GM19351 (cell line): ENCODE measurements at regions not wholly inside any gene's neighbourhood (a gene's known extent, or its start where the extent isn't known, plus 50 kb on each side); places are given as distances from the start of the nearest gene placed in this dataset.
"Not testable (repeated sequence)": the region's sequence is repeated elsewhere in the genome, so short reads cannot be mapped to it uniquely, and the experiment has no call there.

ENCODE experiments used
- ATAC-seq: cut with Tn5 transposase; IDR thresholded peaks from one replicate; pipeline ENCODE4 v1.9.1; 2021; ENCODE audit warnings: mild to moderate bottlenecking, moderate library complexity; ENCODE audit not compliant: unreplicated experiment

DNA sequence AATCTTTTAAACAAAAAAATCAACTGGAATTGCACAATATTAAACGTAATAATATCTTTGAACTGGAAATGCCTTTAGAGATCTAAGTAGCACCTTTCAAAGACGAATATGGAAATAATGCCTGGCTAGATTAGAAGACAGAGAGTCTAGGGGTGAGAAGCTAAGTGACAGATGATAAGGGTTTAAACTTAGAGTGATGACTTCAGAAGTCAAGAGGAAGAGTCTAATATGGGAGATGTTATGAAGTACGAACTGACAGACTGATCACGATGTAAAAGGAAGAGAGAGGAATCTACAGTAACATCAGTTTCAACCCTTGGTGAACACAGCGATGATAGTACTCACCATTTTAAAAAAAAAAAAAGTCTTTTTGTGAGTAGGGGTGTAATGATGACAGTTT lies 57.9 kb downstream of the HINT1 start:
- ATAC-seq = no peak

DNA sequence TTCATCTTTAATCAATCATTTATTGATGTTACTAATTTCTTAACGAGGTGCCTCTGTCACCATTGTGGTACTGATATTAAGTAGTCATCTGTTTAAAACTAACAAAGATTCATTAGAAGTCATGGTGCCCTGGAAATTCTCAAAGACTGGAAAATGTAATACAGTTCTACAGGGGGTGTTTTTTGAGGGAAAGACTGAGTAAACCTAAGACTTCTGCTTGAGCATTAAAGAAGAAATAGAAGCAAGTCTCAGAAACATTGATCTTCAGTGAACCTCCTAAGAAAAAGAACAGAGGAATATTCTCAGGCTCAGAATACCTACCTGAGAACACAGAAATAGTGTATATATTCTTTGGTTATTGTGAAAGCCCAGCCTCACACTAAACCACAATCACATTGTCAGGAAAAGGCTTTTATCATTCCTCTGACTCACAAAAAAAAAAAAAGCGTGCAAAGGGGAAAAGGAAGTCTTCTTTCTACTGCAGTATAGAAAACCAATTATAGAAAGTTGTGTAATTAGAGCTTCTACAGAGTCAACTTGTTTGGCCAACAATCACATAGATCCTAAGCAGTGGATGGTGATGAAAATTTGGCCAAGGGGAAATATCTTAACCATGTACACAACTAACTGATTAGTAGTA lies 60.8 kb downstream of the HINT1 start:
- ATAC-seq = no peak

DNA sequence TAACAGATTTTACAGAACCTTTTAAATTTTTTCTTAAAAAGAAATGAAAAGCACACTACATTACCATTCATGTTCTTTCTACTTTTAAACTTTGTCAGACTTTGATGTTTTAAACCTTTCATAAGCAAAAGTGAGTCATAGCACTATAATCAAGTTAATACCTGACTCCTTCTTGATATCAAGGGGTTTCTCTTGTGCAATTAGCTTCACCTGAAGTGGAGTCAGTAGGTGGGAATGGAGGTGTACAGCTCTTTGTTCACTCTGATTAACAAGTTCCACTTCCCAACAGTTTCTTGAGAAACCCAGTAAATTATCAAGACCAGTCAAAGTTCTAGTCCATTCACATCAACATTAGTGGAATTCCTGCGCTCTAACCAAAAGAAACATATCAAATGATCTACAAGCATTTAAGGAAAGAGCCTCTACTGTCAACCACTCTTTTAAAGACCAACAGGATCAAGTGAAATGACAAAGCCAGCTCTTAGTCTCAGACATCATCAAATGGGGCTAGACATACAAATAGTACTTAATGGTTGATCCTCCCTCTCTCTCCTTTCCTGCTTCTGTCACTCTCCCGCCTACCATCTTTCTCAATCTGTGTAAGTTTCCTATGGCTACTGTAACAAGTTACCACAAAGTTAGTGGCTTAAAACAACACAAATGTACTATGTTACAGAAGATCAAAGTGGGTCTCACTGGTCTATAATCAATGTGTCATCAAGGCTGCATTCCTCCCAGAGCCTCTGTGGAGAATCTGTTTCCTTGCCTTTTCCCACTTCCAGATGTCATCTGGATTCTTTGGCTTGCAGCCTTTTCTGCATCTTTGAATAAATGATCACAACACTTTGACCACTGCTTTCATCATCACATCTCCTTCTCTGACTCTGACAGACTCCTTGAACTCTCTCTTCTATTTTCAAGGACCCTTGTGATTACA lies 68.0 kb downstream of the HINT1 start:
- no peak for ATAC-seq

DNA sequence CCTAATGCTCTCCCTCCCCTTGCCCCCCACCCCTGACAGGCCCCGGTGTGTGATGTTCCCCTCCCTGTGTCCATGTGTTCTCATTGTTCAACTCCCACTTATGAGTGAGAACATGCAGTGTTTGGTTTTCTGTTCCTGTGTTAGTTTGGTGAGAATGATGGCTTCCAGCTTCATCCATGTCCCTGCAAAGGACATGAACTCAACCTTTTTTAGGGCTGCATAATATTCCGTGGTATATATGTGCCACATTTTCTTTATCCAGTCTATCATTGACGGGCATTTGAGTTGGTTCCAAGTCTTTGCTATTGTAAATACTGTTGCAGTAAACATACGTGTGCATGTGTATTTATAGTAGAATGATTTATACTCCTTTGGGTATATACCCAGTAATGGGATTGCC lies 69.5 kb downstream of the HINT1 start:
- ATAC-seq = not testable (repeated sequence)

DNA sequence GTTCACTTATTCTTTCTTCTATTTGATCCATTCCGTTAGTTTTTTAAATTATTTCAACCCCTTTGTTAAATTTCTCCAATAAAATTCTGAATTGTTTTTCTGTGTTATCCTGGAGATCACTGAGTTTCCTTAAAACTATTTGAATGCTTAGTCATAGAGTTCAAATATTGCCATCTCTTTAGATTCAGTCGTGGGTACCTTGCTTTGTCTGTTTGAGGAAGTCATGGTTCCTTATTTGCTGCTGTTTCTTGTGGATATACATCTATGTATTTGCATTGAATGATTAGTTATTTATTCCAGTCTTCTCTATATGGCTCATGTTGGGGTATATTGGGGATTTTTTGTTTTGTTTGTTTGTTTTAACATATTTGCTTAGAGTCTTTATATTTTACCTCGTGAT lies 80.6 kb downstream of the HINT1 start:
- no peak for ATAC-seq

DNA sequence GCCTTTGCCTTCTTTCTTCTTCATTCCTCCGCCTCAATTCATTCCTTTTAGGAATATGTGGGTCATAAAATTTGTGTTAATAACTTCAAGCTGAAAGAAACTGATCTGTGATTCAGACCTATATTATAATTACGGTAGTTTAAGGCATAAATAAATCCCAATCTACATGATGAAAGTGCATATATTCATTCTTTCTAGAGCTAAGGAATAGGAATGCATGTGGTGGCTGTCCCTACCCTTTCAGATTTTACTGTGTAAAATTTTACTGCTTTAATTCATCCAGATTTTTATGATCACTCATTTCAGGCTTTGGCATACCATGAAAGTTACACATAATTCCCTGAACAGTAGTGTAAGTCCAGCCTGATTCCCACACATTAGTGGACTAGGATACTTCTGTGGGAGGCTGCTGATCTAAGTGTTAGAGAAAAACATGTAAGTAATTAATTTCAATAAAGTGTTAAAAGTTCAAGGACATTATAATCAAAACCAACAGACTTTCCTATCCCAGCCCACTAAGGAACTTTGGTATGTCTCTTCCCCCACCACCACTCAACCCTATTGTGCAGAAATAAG lies 83.1 kb downstream of the HINT1 start:
- no peak for ATAC-seq

DNA sequence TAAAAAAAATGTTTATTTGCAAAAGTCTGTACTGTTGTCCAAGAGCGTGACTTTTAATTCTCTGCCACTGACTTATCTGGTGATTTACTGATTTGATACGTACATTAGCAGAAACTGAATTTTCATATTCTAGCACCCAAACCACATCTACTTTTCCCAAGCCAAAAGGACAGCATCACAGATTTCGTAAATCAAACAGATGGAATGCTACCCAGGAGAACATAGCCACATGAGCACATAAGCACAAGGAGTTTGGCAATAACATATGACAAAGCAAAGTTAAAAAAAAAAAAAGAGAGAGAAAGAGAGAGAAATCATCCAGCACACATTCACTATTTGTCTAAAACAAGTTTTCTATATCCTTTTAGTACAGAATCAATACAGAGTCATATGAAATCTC lies 83.7 kb downstream of the HINT1 start:
- ATAC-seq = no peak

DNA sequence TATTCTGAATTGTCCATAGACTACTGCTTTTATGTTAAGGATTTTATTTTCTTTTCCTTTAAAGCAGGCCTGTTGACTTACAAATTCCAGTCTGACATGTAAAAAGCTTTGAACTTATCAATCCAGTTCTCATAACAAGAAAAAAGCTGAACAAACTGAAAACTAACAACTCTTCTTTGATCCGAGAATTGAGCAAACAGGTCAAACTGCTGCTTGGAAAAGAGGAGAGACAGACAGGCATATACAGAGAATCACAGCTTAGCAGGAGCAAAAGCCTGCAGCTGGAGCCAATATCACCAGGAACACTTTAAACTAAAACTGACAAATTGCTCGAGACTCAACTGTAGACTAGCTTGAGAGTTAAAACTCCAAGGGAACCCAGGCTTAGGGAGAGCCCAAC lies 85.8 kb downstream of the HINT1 start:
- no peak for ATAC-seq

DNA sequence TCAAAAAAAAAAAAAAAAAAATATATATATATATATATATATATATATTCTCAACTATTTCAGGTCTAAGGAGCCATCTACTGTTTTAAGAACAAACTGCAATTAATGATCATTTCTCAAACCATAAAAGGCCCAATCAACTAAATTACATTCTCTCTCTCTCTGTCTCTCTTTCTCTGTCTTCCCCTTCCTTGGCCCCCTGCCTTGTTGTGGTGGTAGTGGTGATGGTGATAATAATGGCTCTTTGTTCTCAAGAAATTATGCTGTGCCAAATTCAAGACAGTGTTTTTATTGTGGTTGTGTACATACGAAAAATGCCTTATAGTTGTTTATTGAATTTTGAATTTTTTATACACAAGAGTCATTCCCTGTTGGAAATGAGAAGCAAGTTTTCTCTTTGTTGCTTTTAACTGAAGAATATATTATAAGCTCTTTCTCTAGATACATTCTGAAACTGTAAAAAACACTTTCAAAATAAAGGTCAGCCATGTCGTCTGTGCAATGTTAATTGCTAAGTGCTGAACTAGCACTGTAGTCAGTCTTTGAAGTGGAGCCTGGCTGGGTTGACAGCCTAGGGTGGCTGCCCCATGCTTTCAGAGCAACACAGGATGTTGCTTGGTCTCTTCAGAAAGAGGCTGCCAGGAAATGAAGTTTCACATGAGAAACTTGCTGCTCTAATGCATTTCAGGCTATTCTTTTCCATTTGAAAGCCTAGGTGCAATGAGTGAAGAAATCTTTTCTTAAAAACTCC lies 96.0 kb downstream of the HINT1 start:
- ATAC-seq = peak; percentile 93

DNA sequence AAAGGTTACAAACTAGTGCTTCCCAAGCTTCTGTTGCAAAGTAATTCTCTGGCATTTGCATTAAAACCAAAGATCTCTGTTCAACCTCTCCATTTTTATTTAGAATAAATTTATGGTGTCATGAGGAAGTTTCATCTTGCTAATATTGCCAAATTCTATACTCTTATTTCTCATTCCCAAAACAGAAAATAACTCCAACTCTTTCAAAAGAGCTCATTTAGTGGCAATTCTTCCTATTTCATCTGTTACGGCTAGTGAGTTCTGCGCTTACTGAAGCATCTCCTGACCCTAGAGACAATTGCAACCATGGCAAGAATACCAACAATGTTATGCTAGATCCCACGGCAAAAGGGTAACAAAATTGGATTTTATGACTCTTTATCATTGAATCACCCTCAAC lies 97.0 kb downstream of the HINT1 start:
- no peak for ATAC-seq

DNA sequence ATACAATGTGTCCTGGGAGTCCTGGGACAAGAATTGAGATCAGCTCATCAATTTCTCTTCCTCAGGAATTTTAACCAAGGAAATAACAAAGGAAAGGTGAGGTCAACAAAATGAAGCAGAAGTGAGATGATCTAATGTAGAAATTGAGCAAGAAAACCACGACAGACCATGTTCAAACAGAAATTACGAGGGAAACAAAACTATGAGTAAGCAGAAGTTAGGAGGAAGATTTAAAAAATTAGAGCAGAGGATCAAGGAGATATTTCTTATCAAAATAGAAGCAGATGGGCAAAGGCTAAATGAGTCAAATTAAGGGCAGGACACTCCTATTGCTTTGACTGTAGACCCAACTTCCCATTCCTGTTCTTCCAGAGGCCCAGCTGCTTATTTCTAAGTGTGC lies 97.4 kb downstream of the HINT1 start:
- no peak for ATAC-seq

DNA sequence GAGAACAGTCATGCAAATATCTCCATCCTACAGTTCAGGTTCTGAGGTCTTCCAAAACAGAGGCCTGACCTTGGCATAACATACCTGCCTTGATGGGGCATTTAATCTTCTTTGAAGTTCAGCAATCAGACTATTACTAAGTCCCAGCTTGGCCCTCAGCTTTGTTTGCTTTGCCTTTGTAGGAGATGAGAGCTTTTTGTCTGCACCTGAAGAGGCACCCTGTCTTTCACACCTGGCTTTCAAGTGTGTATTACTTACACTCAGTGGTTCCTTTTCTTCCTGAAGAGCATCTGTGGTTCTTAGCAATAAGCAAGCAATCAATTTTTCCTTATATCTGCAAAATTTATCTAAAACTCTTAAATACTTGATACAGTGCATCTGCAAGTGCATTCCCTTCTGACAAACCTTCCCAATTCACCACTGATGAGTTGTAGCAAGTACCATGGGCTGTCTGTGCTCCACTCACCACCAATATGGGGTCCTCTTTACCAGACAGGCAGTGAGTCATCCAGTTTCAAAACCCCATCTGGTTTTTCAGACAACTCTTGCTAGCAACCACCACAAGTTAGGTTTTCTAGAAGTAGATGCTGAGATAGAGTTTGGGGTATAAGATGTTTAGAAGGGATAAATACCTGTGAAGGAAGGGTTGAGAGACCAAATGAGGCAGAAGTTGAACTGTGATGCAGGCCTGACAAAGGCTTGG lies 100.2 kb downstream of the HINT1 start:
- ATAC-seq = peak; percentile 35

DNA sequence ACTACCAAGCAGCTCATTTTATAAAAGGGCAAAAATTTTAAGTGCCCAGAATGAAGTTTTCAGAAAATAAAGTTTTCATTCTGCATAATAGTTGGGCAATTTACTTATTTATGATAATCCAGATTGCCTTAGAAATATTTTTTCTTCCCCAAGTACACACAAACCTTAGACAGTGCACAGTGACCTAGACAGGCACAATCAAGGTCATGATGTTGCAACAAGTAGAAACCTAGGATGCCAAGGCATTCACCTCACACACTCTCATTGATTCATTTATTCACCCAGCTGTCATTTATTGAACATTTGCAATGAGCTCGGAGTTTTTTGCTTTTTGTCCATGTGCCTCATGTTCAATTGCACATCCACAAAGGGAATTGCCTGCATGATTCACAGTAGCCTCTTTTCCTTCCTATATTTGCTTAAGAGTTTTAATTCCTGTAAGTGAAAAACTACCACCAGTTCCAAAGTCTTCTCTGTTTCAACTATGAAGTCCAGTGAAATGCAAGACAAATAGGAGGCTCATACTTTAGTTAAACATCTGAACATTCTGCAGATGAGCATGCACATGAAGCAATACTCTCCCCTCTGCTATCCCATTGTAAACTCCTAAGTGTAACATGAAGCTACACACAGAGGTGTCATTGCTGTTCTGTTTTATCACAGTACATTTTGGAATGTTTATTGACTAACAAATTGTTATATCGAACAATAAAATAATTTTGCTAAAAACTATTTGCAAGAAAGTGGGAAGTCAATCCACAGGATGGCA lies 122.9 kb downstream of the HINT1 start:
- no peak for ATAC-seq

DNA sequence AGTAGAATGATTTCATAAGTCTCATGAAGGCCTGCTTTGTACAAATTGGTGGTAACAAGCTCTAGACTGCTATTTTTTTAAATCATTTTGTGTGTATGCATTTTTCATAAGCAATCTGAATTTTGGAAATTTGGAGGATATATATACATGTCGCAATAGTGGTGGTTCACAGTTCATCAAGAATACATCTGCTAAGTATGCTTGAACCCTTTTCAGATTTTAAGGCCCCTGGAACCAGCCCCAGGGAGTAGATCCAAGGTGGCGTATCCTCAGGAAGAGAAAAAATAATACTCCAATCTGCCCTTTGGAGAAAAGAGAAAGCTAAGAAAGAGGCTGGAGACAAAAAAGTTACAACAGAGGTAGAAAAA lies 141.6 kb downstream of the HINT1 start:
- no peak for ATAC-seq

DNA sequence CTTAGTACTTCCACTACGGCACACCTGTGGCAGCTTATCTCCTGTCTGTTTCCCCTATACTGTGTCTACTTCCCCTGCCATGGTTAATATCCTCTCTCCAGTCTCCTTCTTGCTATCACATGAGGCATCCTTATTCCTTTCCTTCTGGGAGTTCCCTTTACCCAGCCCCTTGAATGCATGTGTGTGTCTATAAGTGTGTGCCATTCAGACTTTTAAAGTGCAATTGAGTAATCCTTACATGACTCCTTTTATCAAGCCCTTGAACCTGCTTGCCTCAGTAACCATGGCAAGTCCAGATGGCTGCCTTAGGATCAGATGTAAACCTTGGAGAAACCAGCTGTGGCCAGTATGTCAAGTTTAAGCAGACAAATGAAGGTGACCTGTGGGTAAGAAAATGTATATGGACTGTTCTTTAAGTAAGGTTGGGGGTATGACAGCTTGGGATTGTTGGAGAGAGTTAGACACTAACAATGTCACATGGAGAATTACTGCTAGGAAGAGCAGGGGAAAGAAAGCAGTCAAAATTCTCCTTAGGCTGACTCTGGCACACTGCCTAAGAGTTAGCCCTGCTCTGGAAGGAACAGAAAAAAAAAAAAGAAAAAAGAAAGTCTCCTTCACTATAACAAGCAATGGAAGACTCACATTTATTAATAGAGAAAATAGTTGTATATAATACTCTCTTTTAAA lies 142.1 kb downstream of the HINT1 start:
- no peak for ATAC-seq

DNA sequence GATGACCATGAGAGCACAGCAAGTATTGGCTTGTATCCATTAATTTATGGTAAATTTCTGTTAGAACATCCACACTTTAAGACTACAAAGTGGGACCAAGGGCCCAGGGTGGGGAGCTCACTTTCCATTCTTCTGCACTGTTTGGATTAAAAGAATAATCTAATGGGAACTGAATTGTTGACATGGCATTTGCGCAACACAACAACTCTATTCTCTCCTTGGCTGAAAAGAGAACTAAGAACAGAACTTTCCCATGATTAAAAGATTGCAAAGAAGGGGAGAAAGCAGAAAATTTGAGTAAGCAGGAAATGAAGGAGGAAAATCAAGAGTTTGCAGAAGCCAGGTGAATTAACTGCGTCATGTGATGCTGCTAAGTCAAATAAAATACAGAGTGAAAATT lies 143.4 kb downstream of the HINT1 start:
- ATAC-seq = no peak

DNA sequence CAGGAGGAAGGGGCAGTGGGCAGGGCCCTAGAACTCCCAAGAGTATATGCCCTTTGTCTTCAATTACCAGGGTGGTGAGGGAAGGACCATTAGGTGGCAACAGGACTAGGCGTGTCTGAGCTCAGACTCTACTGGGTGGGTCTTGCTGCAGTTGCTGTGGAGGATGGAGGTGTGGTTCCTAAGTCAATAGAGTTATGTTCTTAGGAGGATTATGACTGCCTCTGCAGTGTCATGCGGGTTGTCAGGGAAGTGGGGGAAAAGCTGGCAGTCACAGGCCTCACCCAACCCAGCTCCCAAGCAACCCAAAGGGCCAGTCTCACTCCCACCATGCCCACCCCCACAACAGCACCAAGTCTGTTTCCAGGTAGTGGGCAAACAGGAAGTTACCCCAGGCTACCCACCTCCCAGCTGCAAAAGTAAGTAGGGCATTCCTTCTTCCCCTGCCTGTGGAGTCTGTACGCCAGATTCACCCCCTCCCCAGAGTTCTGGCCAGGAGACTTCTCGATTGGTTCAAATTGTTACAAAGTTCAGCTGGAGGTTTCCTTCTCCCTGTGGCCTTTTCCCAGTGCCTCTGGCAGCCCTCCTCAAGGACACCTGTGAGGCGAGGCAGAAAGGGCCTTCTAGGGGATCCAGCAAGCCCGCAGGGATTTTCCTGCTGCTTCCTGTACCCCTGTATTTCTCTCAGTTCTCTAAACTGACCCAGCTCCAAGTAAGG lies 145.3 kb downstream of the HINT1 start:
- no peak for ATAC-seq

DNA sequence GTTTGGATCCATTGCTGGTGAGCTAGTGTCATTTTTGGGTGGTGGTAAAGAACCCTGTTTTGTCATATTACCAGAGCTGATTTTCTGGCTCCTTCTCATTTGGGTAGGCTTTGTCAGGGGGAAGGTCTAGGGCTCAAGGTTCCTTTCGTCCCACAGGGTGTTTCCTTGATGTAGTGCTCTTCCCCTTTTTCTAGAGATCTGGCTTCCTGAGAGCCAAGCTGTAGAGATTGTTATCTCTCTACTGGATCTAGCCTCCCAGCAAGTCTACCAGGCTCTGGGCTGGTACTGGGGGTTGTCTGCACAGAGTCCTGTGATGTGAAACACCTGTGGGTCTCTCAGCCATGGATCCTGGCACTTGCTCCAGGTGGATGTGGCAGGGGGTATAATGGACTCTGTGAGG lies 145.9 kb downstream of the HINT1 start:
- no peak for ATAC-seq

DNA sequence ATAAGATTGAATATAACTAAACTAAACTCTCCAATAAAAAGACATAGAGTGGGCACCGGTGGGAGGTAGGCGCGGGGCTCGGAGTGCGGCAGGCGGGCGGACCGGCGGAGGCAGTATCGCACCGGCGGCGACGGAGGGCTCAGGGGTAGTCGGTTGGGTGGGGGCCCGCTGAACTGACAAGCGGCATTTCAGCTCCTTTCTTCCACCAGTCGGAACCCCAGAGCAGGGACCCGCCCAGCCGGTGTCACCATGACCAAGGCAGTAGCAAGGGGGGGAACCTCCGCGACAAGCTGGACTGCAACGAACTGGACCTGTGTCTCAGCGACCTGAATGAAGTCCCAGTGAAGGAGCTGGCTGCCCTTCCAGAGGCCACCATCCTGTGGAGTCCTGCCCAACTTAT lies 156.7 kb downstream of the HINT1 start:
- ATAC-seq = no peak
